ENCODE measurements at regions not wholly inside any gene's neighbourhood (a gene's known extent, or its start where the extent isn't known, plus 50 kb on each side); places are given as distances from the start of the nearest gene placed in this dataset.
"Not testable (repeated sequence)": the region's sequence is repeated elsewhere in the genome, so short reads cannot be mapped to it uniquely, and the experiment has no call there.

- peak; percentile 8 for DNase-seq (ENCODE audit: low read depth)
Measured at GRCh38 chr17:13785981-13786598, 184.4 kb upstream of the HS3ST3A1 start.

DNA sequence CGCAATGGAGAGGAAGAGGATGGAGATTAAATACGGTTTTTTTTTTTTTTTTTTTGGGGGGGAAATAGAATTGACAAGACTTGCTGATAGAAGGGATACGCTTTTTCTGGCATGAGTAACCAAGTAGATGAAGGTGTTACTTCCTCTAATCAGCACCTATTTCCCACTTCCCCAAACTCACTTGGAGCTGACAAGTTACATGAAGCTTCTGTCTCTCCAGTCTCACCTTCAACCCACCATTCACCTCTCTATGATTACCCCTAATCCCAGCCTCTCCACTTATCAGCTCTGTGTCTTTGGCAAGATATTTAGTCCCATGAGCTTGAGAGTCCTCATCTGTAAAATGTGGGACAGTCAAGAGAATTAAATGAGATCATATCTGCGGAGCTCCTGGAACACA, 185.9 kb upstream of the HS3ST3A1 start:
- no peak for DNase-seq (ENCODE audit: low read depth)

DNA sequence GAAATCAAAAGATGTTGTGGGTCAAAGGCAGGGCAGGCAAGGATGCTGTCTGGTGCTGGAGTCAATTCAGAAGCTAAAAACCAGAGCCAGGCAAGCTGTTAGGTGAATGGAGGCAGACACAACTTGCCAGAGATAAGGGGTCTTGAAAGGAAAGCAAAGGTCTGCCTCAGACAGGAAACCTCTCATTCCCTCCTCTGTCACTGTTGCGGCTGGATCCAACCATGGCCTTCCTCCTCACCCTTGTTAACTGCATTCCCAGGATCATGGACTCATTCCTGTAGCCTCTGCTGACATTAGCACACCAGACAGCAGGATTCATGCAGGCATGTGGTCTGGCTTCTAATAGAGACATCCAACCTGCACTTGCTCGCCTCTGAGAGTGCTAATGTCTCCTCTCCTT, 186.7 kb upstream of the HS3ST3A1 start:
- no peak for DNase-seq (ENCODE audit: low read depth)

GRCh38 chr17:13792314-13792713, 190.6 kb upstream of the HS3ST3A1 start:
- peak; percentile 9 for DNase-seq (ENCODE audit: low read depth)

DNA sequence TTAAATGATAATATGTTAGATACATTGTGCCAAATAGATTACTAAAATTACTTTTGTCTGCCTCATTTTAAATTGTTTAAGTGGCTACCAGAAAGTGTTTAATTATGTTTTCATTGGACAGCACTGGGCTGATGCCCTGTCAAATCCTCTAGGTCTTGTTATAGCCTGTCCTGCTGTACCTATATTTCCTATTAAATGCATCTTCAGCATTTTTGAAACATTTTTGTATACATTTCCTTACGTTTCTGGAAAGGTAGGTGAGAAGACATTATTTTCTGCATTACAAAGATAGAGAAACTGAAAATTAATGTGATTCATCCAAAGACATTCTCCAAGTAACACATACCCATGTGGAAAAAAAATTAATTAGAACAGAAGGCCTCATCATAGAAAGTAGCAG, 192.2 kb upstream of the HS3ST3A1 start:
- no peak for DNase-seq (ENCODE audit: low read depth)

- no peak for DNase-seq (ENCODE audit: low read depth)
Measured at GRCh38 chr17:13797863-13798262, 196.1 kb upstream of the HS3ST3A1 start.

DNA sequence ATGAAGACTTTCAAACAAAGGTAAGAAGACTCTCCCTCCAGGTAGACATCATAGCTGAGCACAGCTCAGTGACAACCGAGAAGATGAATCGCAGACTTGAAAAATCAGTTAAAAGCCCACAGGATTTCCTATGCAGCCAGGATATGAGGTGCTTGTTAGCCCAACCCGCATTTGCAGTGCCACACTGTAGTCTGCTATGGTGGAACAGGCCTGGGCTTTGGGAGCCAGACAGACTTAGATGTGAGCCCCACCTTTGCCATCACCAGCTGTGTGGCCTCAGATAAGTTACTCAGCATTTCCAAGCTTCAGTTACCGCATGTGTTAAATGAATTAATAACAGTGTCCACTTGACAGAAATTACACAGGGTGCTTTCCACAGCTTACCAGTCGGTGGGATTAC, 204.4 kb upstream of the HS3ST3A1 start:
- DNase-seq (ENCODE audit: low read depth) = no peak

GRCh38 chr17:13807103-13807502, 205.4 kb upstream of the HS3ST3A1 start:
- DNase-seq (ENCODE audit: low read depth) = no peak

DNA sequence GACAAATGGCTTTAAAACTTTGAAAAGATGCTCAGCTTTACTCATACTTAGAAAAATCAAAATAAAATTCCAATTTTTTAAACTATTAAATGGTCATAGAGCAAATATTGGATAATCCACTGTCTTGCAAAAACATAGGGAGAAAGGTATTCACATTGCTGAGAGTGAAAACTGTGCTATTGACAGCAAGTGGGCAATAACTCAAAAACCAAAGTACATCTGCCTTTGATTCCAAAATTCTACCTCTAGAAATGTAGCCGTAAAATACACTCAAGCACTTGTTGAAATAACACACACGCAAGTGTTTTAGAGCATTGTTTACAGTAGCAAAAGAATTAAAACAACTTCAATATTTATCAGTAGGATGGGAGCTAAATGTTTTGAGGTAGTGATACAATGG, 210.6 kb upstream of the HS3ST3A1 start:
- DNase-seq (ENCODE audit: low read depth) = no peak

DNA sequence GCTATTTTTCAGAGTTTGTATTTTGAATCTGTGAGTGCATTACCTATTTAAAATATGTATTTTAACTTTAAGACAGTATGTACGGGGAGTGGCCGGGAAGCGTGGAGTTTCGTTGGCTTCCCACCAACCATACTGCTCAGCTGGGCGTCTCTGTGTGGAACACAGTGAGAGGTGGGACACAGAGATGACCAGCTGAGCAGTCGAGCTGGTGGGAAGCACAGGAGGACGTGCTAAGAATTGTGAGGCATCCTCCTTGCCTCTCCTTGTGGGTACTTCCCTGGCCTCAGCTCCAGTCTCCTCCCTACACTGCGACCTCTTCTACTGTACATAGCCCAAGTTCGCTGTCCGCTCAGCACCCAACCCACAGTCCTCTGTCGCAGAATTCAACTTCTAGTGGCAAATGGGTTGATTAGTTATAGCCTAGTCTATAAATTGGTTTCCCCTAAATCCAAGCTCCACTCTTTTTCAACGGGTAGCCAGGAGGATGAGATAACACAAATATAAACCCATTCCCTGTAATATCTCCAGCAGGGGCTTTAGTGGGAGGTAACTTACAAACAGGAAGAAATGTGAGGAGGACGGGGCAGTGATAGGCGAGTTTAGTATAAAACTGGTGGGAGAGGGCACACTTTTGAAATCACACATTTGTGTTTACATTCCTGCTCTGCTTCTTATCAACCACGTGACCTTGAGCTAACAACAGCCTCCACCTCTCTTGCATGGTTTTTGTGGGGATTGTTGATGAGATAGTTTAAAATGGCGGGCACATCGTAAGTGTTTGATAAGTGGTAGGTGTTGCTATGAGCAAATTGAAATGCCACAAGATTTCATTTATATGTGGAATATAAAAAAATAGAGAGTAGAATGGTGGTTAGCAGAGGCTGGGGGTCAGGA, 211.9 kb upstream of the HS3ST3A1 start:
- no peak for DNase-seq (ENCODE audit: low read depth)

- DNase-seq (ENCODE audit: low read depth) = no peak
Measured at GRCh38 chr17:13822700-13823099, 221.0 kb upstream of the HS3ST3A1 start.

- no peak for DNase-seq (ENCODE audit: low read depth)
Measured at GRCh38 chr17:13825526-13826040, 223.9 kb upstream of the HS3ST3A1 start.

- no peak for DNase-seq (ENCODE audit: low read depth)
Measured at GRCh38 chr17:13827118-13827517, 225.4 kb upstream of the HS3ST3A1 start.

DNA sequence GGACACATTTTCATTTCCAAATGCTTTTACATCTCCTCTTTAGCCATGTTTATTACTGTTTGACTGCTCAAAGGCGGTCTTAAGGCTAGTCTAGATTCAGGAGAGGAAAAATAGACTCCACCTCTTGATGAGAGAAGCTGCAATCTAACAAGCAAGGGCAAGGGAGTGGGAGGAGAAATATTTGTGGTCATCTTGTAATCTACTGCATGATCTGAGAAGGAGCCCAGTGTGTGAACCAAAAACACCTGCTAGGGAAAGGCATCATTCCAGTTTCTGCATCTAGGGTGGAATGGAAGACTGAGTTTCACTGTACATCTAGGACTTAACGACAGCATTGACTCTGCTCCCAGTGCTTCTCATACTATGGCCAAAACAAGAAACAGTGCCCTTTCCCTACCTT, 232.2 kb upstream of the HS3ST3A1 start:
- peak; percentile 7 for DNase-seq (ENCODE audit: low read depth)

DNA sequence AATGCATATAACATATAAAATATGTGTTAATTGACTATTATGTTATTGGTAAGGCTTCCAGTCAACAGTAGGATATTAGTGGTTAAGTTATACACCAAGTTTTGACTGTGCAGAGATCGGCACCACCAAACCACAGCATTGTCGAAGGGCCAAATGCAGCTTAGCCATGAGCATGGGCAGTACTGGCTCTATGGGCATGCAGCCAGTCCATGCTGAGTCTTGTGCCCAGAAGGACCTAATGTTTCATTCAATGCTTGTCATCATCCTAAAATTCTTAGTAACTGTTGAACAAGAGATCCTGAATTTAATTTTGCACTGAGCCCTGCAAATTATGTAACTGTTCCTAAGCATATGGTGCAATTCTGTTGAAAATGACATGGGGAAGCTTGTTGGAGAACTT, 233.4 kb upstream of the HS3ST3A1 start:
- DNase-seq (ENCODE audit: low read depth) = peak; percentile 15

- DNase-seq (ENCODE audit: low read depth) = no peak
Measured at GRCh38 chr17:13837417-13837816, 231.9 kb upstream of the COX10 start.

GRCh38 chr17:13840254-13840653, 229.1 kb upstream of the COX10 start:
- DNase-seq (ENCODE audit: low read depth) = no peak

DNA sequence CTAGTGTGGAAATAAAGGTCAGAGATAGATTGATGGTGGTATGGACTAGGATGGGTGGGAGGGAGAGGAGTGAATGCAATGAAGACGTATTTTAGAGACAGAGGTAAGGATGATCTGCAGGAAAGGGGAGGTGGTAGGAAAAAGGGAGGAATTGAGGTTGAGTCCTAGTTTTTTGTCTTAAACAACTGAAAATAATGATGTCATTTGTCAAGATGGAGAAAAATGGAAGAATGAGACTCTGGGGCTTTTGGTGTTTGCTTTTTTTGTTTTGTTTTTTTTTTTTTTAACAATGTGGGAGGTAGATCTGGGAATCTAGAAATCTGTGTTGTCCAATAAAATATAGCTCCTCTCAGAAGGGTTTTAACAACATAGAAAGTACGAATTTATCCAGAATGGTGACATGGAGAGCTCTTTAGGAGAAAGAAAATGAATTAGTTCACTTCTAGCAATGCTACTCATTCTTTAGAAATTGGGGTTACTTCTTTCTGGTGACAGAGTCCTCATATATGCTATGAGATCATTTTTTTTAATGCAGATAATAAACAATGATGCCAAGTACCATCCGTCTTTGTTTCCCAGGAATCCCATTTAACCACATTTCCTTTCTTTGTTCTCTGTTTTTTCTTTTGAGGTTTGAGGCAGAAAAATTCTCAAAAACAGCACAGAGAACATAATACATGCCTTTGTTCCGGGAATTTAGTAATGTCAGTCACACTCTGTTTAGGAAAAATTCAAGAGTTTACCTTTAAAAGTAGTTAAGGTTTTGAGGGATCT, 225.3 kb upstream of the COX10 start:
- DNase-seq (ENCODE audit: low read depth) = no peak

DNA sequence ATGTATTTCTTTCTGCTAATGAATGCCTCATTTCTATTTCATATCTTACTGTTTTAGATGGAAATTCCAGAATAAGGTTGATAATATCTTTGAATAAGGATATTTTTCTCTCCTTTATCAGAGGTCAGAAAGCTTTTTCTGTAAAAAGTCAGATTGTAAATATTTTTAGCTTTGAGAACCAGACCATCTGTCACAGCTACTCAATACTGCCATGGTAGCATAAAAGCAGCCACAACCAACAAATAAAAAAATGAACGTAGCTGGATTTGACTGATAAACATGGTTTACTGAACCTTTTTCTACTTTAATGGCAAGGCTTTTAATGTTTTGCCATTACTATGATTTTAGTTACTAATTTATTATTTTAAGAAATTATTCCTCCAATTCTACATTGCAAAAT, 217.4 kb upstream of the COX10 start:
- no peak for DNase-seq (ENCODE audit: low read depth)

GRCh38 chr17:13855730-13856129, 213.6 kb upstream of the COX10 start:
- DNase-seq (ENCODE audit: low read depth) = not testable (repeated sequence)

- DNase-seq (ENCODE audit: low read depth) = no peak
Measured at GRCh38 chr17:13862346-13862745, 207.0 kb upstream of the COX10 start.

DNA sequence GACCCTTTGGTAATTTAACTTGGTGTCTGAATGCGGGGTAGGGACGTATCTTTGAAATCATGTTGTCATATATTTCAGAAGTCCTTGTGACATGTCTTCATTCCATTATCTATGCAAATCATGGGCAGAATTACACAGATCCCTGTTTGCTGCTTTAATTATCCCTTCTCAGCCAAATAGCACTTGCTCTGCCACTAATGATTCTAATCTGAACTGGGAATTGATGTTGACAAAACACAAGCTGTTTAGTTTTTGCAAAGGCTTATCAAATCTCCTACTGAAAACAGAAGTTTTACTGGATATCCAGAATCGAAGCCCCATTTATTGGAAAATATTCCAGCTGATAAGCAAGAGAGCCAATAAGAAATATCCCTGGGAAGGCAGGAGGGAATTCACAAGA, 205.9 kb upstream of the COX10 start:
- no peak for DNase-seq (ENCODE audit: low read depth)
